Skeletal muscle satellite cell (primary cell): ENCODE measurements at regions not wholly inside any gene's neighbourhood (a gene's known extent, or its start where the extent isn't known, plus 50 kb on each side); places are given as distances from the start of the nearest gene placed in this dataset.

Experiments used
- H3K27me3 ChIP-seq: 2 replicates; pipeline ENCODE4 v1.7.0; 2013; ENCODE audit warnings: low read length; ENCODE audit not compliant: control insufficient read depth, insufficient read depth
- H3K36me3 ChIP-seq: 2 replicates; pipeline ENCODE4 v1.7.0; 2013; ENCODE audit warnings: mild to moderate bottlenecking, control low read depth, low read length; ENCODE audit not compliant: insufficient read depth
- H3K4me1 ChIP-seq: 2 replicates; pipeline ENCODE4 v1.7.0; 2013; ENCODE audit warnings: low read length; ENCODE audit not compliant: control insufficient read depth, insufficient read depth
- H3K4me2 ChIP-seq: 2 replicates; pipeline ENCODE4 v1.7.0; 2013; ENCODE audit warnings: mild to moderate bottlenecking, low read length
- H3K4me3 ChIP-seq: 2 replicates; pipeline ENCODE4 v1.7.0; 2013; ENCODE audit warnings: low read length
- H3K9ac ChIP-seq: 2 replicates; pipeline ENCODE4 v1.7.0; 2013; ENCODE audit warnings: mild to moderate bottlenecking, low read depth, low read length, moderate library complexity
- H3K9me3 ChIP-seq: replicated peaks from 2 replicates; pipeline ENCODE4 v1.7.0; 2013; ENCODE audit warnings: mild to moderate bottlenecking, control low read depth, low read length

DNA sequence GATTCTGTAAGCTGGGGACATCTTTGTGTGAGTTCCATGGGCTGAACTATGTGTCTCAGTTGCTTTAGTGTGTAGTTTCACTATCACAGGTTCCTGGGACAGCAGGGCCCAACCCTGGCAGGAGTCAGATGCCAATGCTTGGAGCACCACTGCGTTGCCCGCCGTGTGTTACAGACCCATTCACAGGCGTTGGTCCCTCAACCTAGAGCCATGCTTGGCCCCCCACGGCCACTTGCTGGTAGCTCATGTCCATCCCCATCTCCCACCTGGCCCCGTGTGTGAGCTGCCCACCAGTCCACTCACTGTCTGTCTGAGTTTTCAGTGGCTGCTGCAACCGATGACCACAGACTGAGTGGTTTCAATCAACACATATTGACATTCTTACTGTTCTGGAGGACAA lies 546.9 kb downstream of the TCERG1L start:
- Histone ChIP-seq H3K4me3 (no peak overlapping the region), H3K4me1 (no peaks in the 10 kb centered on the region), H3K9me3 (peaks cover 18% of the 10 kb centered on the region), H3K4me2 (no peak overlapping the region), H3K9ac (no peak overlapping the region), H3K36me3 (no peaks in the 10 kb centered on the region), H3K27me3 (no peaks in the 10 kb centered on the region)

GRCh38 chr10:130766071-130766470 lies 545.5 kb downstream of the TCERG1L start:
- Histone ChIP-seq H3K9me3 (peaks cover 18% of the 10 kb centered on the region), H3K27me3 (no peaks in the 10 kb centered on the region), H3K4me3 (no peak overlapping the region), H3K4me2 (no peak overlapping the region), H3K9ac (no peak overlapping the region), H3K36me3 (no peaks in the 10 kb centered on the region), H3K4me1 (no peaks in the 10 kb centered on the region)

DNA sequence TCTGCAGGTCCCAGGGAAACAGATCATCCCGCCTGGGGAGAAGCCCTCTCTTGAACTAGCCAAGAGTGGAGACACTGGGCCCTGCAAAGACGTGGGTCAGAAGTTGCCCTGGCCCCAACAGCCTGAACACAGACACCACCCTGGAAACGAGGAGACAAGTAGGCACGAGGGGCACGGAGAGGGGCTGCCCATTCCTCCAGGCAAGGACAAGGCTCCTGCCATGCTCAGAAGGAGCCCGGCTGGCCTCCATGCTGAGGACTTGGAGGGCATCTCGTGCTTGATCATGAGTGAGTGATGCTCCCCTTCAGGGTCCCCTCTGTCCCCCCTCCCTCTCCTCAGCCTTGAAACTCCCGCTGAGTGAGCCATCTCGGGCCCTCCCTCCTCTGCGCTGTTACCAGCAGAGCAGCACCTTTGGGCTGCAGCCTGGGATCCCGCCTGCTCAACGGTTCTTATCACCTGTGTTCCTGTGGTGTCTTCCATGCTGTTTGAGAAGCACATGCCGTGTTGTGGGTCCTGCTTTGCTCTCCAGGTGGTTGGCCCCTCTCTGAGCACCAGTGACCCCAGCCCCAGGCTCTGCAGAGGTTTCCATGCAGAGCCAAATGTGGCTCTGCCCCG lies 544.3 kb downstream of the TCERG1L start:
- H3K9ac ChIP-seq: no peak overlapping the region
- H3K27me3 ChIP-seq: no peaks in the 10 kb centered on the region
- H3K9me3 ChIP-seq: peaks cover 12% of the 10 kb centered on the region

DNA sequence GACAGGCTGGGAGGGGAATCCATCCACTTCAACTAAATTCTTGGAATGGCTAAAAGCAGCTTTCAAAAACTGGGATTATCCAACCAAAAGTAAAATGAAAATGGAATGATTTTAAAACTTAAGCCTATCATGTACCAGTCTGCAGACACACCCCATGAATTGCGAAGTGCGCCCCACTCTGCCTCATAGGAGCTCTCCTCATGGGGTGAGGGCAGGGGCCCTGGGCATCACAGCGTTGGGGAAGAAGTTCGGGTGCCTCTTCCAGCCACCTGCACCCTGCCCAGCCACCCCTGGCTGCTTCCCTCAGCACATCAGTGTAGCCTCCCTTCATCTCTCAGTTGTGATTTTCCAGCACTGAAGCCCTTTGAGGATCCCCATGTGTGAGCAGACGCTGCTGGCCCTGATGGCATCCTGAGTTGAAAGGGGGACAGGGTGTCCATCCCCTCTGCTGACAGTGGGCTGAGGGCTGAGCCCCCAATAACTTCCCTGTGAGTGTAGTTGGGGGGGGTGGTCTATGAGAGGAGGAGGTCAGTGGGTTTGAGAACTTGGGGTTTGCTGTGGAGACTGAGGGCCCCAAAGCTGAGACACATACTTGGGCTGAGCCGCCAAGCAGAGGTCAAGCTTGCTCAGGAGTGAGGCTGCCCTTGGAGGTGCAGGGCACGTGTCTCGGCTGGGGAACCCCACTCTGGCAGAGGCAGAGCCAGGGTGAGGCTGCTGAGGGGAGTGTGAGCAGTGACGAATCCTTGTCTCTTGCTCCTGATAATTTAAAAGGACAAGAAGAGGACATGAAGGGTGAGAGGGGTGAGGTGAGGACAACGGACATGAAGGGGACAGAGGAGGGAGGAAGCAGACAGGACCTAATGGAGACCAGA lies 542.1 kb downstream of the TCERG1L start:
- Histone ChIP-seq H3K4me2 (no peak overlapping the region), H3K4me3 (no peak overlapping the region), H3K4me1 (no peaks in the 10 kb centered on the region), H3K36me3 (no peaks in the 10 kb centered on the region), H3K9me3 (peaks cover 9% of the 10 kb centered on the region), H3K9ac (no peak overlapping the region), H3K27me3 (no peaks in the 10 kb centered on the region)

More for the DNA sequence above, 544.3 kb downstream of the TCERG1L start:
- Histone ChIP-seq H3K4me1 (no peaks in the 10 kb centered on the region), H3K4me3 (no peak overlapping the region), H3K36me3 (no peaks in the 10 kb centered on the region), H3K4me2 (no peak overlapping the region)

DNA sequence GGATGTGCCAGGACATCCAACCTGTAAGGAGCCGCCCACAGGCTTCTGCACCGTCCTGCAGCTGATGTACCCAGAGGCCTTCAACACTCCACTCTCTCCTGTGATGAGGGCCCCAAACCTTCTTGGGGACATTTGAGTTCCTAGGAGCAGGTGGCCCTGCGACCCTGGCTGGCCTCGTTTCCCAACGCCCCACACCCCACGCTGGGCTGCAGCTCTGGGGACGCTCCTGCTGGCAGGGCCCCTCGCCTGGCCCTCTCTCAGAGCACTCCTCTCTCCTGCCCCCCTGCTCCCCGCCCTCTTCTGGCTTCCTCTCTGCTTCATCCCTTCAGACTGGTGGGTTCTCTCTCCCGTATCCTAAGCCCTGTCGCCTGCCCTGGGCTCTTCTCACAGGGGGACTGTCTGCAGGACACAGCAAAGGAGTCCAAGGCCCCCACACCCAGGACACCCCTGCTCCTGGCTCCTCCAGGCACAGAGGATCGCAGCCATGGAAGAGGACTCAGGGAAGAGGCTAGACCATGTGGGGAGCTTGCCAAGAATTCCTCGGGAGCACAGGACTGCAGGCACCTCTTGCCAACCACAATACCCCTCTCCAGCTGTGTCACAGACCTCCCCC lies 541.4 kb downstream of the TCERG1L start:
- no peaks in the 10 kb centered on the region for H3K36me3 ChIP-seq
- no peak overlapping the region for H3K9ac ChIP-seq
- H3K4me2 ChIP-seq: no peak overlapping the region
- no peaks in the 10 kb centered on the region for H3K4me1 ChIP-seq
- no peak overlapping the region for H3K4me3 ChIP-seq
- H3K27me3 ChIP-seq: no peaks in the 10 kb centered on the region
- peaks cover 13% of the 10 kb centered on the region for H3K9me3 ChIP-seq

GRCh38 chr10:130771491-130771946 lies 540.0 kb downstream of the TCERG1L start:
- Histone ChIP-seq H3K9ac (no peak overlapping the region), H3K27me3 (no peaks in the 10 kb centered on the region), H3K4me2 (no peak overlapping the region), H3K4me3 (no peak overlapping the region), H3K9me3 (peaks cover 22% of the 10 kb centered on the region), H3K36me3 (no peaks in the 10 kb centered on the region), H3K4me1 (no peaks in the 10 kb centered on the region)

DNA sequence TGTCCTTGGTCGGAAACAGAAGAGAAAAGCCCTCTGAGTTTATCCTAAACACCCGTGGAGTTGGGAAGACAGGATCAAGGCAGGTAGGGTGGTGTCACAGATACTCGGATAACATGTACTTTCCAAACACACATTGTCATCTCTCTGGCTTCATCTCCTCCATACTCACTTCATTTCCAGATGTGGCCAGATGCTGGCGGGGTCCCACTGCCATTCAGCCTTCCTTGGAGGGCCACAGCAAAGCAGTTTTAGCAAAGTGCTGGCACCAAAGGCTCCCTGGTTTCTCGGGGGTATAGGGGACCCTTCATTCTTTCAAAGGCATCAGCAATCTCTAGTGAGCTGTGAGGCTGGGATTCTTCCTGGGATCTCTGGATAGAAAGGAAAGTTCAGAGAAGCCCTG lies 539.5 kb downstream of the TCERG1L start:
- Histone ChIP-seq H3K4me2 (no peak overlapping the region), H3K9me3 (peaks cover 26% of the 10 kb centered on the region), H3K4me1 (no peaks in the 10 kb centered on the region), H3K4me3 (no peak overlapping the region), H3K27me3 (no peaks in the 10 kb centered on the region), H3K9ac (no peak overlapping the region), H3K36me3 (no peaks in the 10 kb centered on the region)

- Histone ChIP-seq H3K9me3 (peaks cover 22% of the 10 kb centered on the region), H3K9ac (no peak overlapping the region), H3K27me3 (no peaks in the 10 kb centered on the region), H3K4me1 (no peaks in the 10 kb centered on the region), H3K4me3 (no peak overlapping the region), H3K36me3 (no peaks in the 10 kb centered on the region), H3K4me2 (no peak overlapping the region)
Observed at GRCh38 chr10:130772676-130773075, 538.8 kb downstream of the TCERG1L start.

- Histone ChIP-seq H3K4me1 (no peaks in the 10 kb centered on the region), H3K4me3 (no peak overlapping the region), H3K36me3 (no peaks in the 10 kb centered on the region), H3K27me3 (no peaks in the 10 kb centered on the region), H3K9me3 (peaks cover 24% of the 10 kb centered on the region), H3K9ac (no peak overlapping the region), H3K4me2 (no peak overlapping the region)
Observed at GRCh38 chr10:130773941-130774340, 537.6 kb downstream of the TCERG1L start.

DNA sequence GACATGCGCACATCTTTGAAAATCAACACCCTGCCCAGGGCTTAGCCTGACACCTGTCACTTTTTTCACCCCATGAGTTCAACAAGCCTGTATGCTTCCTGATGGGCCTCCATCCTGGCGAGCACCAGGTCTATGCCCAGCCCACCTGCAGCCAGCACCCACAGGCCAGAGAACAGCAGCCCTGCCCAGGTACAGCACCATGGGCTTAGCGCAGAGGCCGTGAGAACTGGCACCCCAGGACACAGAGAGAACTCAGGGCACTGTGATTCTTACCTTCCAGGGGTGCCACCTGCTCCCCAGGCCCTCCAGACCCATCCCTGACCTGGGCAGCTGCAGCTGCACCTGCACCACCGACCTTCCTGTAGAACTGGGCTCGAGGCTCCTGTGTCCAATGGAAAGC lies 536.6 kb downstream of the TCERG1L start:
- Histone ChIP-seq H3K4me3 (no peak overlapping the region), H3K36me3 (no peaks in the 10 kb centered on the region), H3K4me1 (no peaks in the 10 kb centered on the region), H3K9me3 (peaks cover 22% of the 10 kb centered on the region), H3K27me3 (no peaks in the 10 kb centered on the region), H3K9ac (no peak overlapping the region), H3K4me2 (no peak overlapping the region)

DNA sequence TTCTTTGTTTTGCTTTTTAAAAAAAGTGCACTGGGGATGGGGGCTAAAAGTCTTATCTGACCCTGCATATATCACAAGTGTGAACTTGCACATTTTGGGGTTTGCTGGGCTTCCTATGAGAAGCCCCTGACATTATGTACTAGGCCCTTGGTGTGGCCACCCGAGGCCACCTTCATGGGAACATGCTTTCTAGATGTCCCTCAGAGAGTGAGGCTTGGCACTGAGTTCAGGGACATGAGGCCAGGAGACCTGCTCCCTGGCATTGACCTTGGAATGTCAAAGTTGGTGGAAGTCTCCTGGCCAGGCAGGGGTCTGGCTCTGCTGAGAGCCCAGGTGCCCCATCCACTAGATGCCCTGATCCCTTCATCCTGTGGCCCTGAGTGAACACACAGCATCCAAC lies 536.2 kb downstream of the TCERG1L start:
- H3K4me3 ChIP-seq: no peak overlapping the region
- H3K4me2 ChIP-seq: no peak overlapping the region
- H3K9me3 ChIP-seq: peaks cover 22% of the 10 kb centered on the region
- no peaks in the 10 kb centered on the region for H3K4me1 ChIP-seq
- H3K36me3 ChIP-seq: no peaks in the 10 kb centered on the region
- no peak overlapping the region for H3K9ac ChIP-seq
- H3K27me3 ChIP-seq: no peaks in the 10 kb centered on the region
